HG02970 (cell line): ENCODE measurements at regions not wholly inside any gene's neighbourhood (a gene's known extent, or its start where the extent isn't known, plus 50 kb on each side); places are given as distances from the start of the nearest gene placed in this dataset.

ENCODE experiments used
- ATAC-seq: cut with Tn5 transposase; IDR thresholded peaks from one replicate; pipeline ENCODE4 v1.9.1; 2021; ENCODE audit warnings: mild to moderate bottlenecking, moderate library complexity, moderate number of reproducible peaks; ENCODE audit not compliant: unreplicated experiment, low FRiP score

- ATAC-seq, result no peak
Observed at GRCh38 chr17:6011206-6011605, 59.0 kb upstream of the WSCD1 start.

GRCh38 chr17:6018788-6019187, 51.4 kb upstream of the WSCD1 start:
- ATAC-seq, result no peak

GRCh38 chr17:6019959-6020358, 50.2 kb upstream of the WSCD1 start:
- ATAC-seq, result no peak

GRCh38 chr17:6020376-6021010, 49.7 kb upstream of the WSCD1 start:
- no peak for ATAC-seq
